ENCODE measurements at regions not wholly inside any gene's neighbourhood (a gene's known extent, or its start where the extent isn't known, plus 50 kb on each side); places are given as distances from the start of the nearest gene placed in this dataset.

DNA sequence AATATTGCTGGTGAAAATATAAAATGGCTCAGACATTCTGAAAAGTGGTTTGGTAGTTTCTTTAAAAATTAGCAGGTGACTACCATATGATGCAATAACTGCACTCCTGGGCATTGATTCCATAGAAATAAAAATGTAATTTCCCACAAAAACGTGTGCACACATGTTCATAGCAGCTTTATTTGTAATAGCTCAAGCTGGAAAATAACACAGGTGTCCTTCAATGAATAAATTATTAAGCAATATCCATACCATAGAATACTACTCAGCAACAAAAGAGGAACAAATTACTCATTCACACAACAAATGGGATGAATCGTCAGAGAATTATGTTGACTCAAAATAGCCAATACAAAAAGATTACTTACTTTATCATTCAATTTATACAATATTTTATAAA, 893.7 kb upstream of the SLIT2 start:
- H3K4me1 ChIP-seq (ENCODE audit: control insufficient read depth in 1 of 2, insufficient read depth in 2 of 2, low read length in 2 of 2): no peaks in the 10 kb centered on the region
- Mint-ChIP-seq H3K36me3 (no peaks in the 10 kb centered on the region), H3K4me3 (no peak overlapping the region), H3K27me3 (ENCODE audit: low read depth in 3 of 3) (no peaks in the 10 kb centered on the region), H3K27ac (no peak overlapping the region), H3K9me3 (peaks cover 0 to 4% (median 0%) of the 10 kb centered on the region in 7 donors), H3K4me1 (no peaks in the 10 kb centered on the region)
- H3K27ac ChIP-seq (ENCODE audit: low read depth in 1 of 2, low read length in 2 of 2): no peak overlapping the region
- H3K4me2 ChIP-seq (replicated peaks; ENCODE audit: extremely low read depth, low read length, poor library complexity, severe bottlenecking): no peak overlapping the region
- no peak for DNase-seq
- H3K27me3 ChIP-seq (ENCODE audit: control insufficient read depth in 2 of 2, insufficient read depth in 2 of 2, low read length in 2 of 2): no peaks in the 10 kb centered on the region
- H3K36me3 ChIP-seq (replicated peaks in 1 of 2; ENCODE audit: control insufficient read depth in 1 of 2, insufficient read depth in 2 of 2, low read length in 2 of 2): no peaks in the 10 kb centered on the region
- TF ChIP-seq, protein P1, sequence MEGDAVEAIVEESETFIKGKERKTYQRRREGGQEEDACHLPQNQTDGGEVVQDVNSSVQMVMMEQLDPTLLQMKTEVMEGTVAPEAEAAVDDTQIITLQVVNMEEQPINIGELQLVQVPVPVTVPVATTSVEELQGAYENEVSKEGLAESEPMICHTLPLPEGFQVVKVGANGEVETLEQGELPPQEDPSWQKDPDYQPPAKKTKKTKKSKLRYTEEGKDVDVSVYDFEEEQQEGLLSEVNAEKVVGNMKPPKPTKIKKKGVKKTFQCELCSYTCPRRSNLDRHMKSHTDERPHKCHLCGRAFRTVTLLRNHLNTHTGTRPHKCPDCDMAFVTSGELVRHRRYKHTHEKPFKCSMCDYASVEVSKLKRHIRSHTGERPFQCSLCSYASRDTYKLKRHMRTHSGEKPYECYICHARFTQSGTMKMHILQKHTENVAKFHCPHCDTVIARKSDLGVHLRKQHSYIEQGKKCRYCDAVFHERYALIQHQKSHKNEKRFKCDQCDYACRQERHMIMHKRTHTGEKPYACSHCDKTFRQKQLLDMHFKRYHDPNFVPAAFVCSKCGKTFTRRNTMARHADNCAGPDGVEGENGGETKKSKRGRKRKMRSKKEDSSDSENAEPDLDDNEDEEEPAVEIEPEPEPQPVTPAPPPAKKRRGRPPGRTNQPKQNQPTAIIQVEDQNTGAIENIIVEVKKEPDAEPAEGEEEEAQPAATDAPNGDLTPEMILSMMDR (IDR thresholded peaks at IDR 0.05): no peak
- no peaks in the 10 kb centered on the region for H3K9me3 ChIP-seq (replicated peaks in 1 of 2; ENCODE audit: control insufficient read depth in 1 of 2, insufficient read depth in 1 of 2, low read length in 2 of 2)
- no peaks in the 10 kb centered on the region for H4K20me1 ChIP-seq (ENCODE audit: insufficient read depth, low read length)
- H3K4me3 ChIP-seq (replicated peaks in 1 of 3; ENCODE audit: low read depth in 2 of 3, low read length in 3 of 3): no peak overlapping the region
- no peaks in the 10 kb centered on the region for H3K79me2 ChIP-seq (ENCODE audit: insufficient read depth, low read length)
- H2AFZ ChIP-seq (ENCODE audit: insufficient read depth, low read depth, low read length, poor library complexity, severe bottlenecking): no peak overlapping the region
- no CpG with 5 or more reads among the region's 2 CpGs for WGBS (ENCODE audit: insufficient coverage)
- intact Hi-C loops (cut with micrococcal nuclease): no loop called here
- no peak overlapping the region for H3K9ac ChIP-seq (ENCODE audit: insufficient read depth, low read length, poor library complexity, severe bottlenecking)

GRCh38 chr4:19349416-19349815, 902.3 kb upstream of the SLIT2 start:
- TF ChIP-seq, protein P1 (IDR thresholded peaks at IDR 0.05): no peak
- H3K36me3 ChIP-seq (replicated peaks in 1 of 2; ENCODE audit: control insufficient read depth in 1 of 2, insufficient read depth in 2 of 2, low read length in 2 of 2): no peaks in the 10 kb centered on the region
- H3K9me3 ChIP-seq (replicated peaks in 1 of 2; ENCODE audit: control insufficient read depth in 1 of 2, insufficient read depth in 1 of 2, low read length in 2 of 2): no peaks in the 10 kb centered on the region
- no peaks in the 10 kb centered on the region for H3K27me3 ChIP-seq (ENCODE audit: control insufficient read depth in 2 of 2, insufficient read depth in 2 of 2, low read length in 2 of 2)
- Mint-ChIP-seq H3K36me3 (no peaks in the 10 kb centered on the region), H3K9me3 (peaks cover 0 to 9% (median 4%) of the 10 kb centered on the region in 7 donors), H3K27me3 (ENCODE audit: low read depth in 3 of 3) (no peaks in the 10 kb centered on the region), H3K4me1 (no peaks in the 10 kb centered on the region), H3K27ac (no peak overlapping the region), H3K4me3 (no peak overlapping the region)
- no peak overlapping the region for H2AFZ ChIP-seq (ENCODE audit: insufficient read depth, low read depth, low read length, poor library complexity, severe bottlenecking)
- H3K79me2 ChIP-seq (ENCODE audit: insufficient read depth, low read length): no peaks in the 10 kb centered on the region
- H3K9ac ChIP-seq (ENCODE audit: insufficient read depth, low read length, poor library complexity, severe bottlenecking): no peak overlapping the region
- H4K20me1 ChIP-seq (ENCODE audit: insufficient read depth, low read length): no peaks in the 10 kb centered on the region
- H3K4me3 ChIP-seq (replicated peaks in 1 of 3; ENCODE audit: low read depth in 2 of 3, low read length in 3 of 3): no peak overlapping the region
- no peak for DNase-seq
- WGBS (ENCODE audit: insufficient coverage): no CpG with 5 or more reads among the region's 1 CpG
- no peak overlapping the region for H3K4me2 ChIP-seq (replicated peaks; ENCODE audit: extremely low read depth, low read length, poor library complexity, severe bottlenecking)
- H3K4me1 ChIP-seq (ENCODE audit: control insufficient read depth in 1 of 2, insufficient read depth in 2 of 2, low read length in 2 of 2): no peaks in the 10 kb centered on the region
- intact Hi-C loops (cut with micrococcal nuclease): no loop called here
- no peak overlapping the region for H3K27ac ChIP-seq (ENCODE audit: low read depth in 1 of 2, low read length in 2 of 2)
